IPS DF 6.9 (cell line): ENCODE measurements at regions not wholly inside any gene's neighbourhood (a gene's known extent, or its start where the extent isn't known, plus 50 kb on each side); places are given as distances from the start of the nearest gene placed in this dataset.
"Not testable (repeated sequence)": the region's sequence is repeated elsewhere in the genome, so short reads cannot be mapped to it uniquely, and the experiment has no call there.

Source experiments
- DNase-seq: peaks from one replicate; pipeline ENCODE4 v3.0.0-alpha.2; 2013; ENCODE audit warnings: low read depth, low spot score
- H3K27ac ChIP-seq: one replicate; pipeline ENCODE4 v1.5.1; 2013; ENCODE audit warnings: low read length, control low read depth
- H3K27me3 ChIP-seq: 2 replicates; pipeline ENCODE4 v1.6.1; 2013; ENCODE audit warnings: mild to moderate bottlenecking, low read length; ENCODE audit not compliant: control insufficient read depth, insufficient read depth
- H3K36me3 ChIP-seq: 2 replicates; pipeline ENCODE4 v1.6.1; 2013; ENCODE audit warnings: low read length; ENCODE audit not compliant: control insufficient read depth, insufficient read depth
- H3K4me1 ChIP-seq: 2 replicates; pipeline ENCODE4 v1.6.1; 2013; ENCODE audit warnings: low read length; ENCODE audit not compliant: control insufficient read depth, insufficient read depth
- H3K4me3 ChIP-seq: 2 replicates; pipeline ENCODE4 v1.5.1; 2013; ENCODE audit warnings: mild to moderate bottlenecking, low read length
- H3K9me3 ChIP-seq: 2 replicates; pipeline ENCODE4 v1.6.1; 2013; ENCODE audit warnings: low read length, inconsistent platforms; ENCODE audit not compliant: control insufficient read depth, insufficient read depth
- WGBS: extraction: QIAGEN DNeasy Blood & Tissue Kit; methylation state at CpG from one replicate; pipeline ENCODE4 v1.1.7; 2013; ENCODE audit warnings: mixed read lengths, missing lambda C conversion rate; ENCODE audit not compliant: insufficient read length, insufficient coverage; 5-methylcytosine and 5-hydroxymethylcytosine counted together

DNA sequence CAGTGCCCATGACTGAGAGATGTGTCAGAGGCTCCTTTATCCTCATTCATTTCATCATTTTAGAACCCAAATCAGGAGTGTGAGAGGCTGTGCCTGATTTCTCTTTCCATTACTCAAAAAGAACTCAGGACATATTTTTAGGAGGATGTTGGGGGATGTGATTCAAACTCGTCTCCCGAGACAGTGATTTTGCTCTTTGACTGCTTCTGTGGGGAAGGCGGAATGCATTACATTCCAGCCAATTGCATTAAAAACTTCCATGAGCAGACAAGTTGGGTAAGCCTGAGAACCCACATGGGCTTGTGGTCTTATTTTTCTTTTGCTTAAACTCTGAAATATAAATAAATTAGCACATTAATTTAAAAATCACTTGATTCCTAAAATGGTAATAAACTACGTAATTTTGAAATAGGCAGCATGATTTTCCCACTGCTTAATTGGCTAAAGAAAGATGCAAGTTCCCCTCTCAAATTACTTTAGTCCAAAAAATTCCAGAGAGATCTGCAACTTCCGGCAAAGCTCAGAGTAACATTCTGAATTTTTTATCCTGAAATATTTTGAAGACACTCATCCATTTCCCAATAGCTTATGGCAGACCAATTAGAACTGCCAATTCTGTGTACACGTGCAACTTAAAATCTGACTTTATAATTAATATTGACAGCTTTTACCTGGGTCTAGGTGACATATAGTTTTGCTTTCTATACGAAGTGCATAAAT is 185.6 kb downstream of the C7orf25 start:
- Histone ChIP-seq H3K27ac (no peak overlapping the region), H3K4me1 (no peaks in the 10 kb centered on the region), H3K9me3 (no peaks in the 10 kb centered on the region), H3K4me3 (no peak overlapping the region), H3K36me3 (no peaks in the 10 kb centered on the region), H3K27me3 (no peaks in the 10 kb centered on the region)
- no CpG with 5 or more reads among the region's 7 CpGs for WGBS
- no peak for DNase-seq

DNA sequence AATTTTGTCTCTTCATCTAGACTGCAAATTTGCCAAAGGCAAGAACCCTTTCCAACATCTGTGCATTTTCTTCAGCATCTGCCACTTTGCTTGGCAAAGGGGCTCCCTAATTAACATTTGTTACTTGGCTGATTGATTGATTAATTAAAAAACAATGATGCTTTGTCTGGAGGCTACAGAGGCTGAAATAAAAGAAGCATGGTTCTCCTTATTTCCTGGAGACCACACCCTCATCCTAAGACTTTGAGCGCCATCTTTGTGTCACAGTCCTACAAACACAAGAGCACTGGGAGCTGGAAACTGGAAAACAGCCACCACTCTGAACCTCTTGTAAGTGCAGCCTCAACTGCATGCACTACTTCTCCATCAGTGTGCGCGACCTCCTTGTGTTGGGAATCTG is 189.2 kb downstream of the C7orf25 start:
- DNase-seq, result no peak
- no peak overlapping the region for H3K4me3 ChIP-seq
- no peaks in the 10 kb centered on the region for H3K36me3 ChIP-seq
- no CpG with 5 or more reads among the region's 3 CpGs for WGBS
- H3K27me3 ChIP-seq, result no peaks in the 10 kb centered on the region
- H3K27ac ChIP-seq, result no peak overlapping the region
- no peaks in the 10 kb centered on the region for H3K9me3 ChIP-seq
- no peaks in the 10 kb centered on the region for H3K4me1 ChIP-seq

DNA sequence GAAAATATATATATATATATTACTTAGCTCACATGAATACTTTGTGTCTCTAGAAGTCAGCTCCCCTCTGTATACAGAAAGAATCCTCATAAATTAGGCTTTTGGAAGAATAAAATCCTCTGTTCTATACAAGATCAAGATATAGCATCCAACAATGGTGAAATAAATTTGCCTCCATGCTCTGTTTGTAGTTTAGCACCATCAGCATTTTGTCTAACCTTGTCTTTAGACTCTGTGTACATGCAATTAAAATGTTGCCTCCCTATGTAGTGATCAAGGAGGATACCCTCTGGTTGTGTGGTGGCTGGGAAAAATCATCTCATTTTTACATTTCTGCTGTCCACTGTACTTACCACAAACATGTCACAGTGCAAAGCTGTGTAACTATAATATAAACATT is 189.7 kb downstream of the C7orf25 start:
- Histone ChIP-seq H3K36me3 (no peaks in the 10 kb centered on the region), H3K4me1 (no peaks in the 10 kb centered on the region), H3K27ac (no peak overlapping the region), H3K4me3 (no peak overlapping the region), H3K27me3 (no peaks in the 10 kb centered on the region), H3K9me3 (no peaks in the 10 kb centered on the region)
- DNase-seq, result no peak

DNA sequence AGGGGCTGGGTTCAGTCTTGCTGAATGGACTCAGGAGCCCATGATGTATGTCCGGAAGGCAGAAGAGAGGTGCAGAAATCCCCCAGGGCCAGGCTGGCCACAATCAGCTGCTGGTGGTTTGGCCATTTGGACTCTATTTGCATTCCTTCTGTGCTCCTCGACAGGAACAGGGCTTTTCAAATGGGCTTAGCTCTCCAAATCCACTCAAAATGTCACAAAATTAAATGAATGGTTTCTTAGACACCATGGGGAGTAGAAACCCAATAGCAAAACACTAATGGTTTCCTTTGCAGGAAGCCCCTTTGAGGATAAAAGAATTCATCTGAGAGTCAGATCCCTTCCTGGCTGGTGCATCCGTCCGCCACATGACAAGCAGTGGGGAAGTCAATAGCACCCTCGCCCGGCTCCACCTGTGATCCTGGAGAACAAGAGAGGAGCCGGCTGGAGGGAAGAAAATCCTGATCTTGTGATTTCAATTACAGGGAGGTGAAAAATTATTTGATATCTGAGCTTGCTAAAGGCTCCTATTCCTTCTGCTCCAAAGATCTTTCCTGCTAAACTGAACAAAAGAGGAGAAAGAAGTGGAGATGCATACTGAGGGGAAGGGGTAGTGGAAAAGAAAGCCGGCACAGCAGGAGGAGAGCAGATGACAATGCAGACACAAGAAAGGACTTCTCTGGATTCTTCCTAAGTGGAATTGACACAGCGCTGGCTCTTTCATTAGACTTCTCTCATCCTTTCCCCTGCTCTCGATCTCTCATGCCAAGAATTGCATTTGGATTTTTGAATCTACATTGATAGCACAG is 190.7 kb downstream of the C7orf25 start:
- no peaks in the 10 kb centered on the region for H3K4me1 ChIP-seq
- H3K36me3 ChIP-seq, result no peaks in the 10 kb centered on the region
- H3K27ac ChIP-seq, result no peak overlapping the region
- H3K9me3 ChIP-seq, result no peaks in the 10 kb centered on the region
- WGBS, result no CpG with 5 or more reads among the region's 10 CpGs
- H3K27me3 ChIP-seq, result no peaks in the 10 kb centered on the region
- H3K4me3 ChIP-seq, result no peak overlapping the region
- DNase-seq, result no peak

DNA sequence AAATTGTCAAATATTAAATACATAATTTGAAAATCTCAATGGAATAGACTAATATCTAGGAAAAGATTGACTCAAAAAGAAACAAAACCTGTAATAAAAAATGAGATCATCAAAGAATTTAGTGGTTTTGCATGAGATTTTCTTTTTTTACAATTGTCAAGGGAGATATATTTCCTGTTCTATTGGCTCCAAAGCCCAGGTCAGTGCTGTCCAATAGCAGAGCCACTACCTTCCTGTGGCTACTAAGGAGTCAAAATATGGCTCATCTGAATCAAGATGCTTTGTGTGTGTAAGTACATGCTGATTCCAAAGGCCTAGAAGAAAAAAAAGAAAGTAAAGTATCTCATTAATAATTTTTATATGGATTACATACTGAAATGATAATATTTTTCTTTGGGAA is 191.9 kb downstream of the C7orf25 start:
- no peaks in the 10 kb centered on the region for H3K27me3 ChIP-seq
- H3K27ac ChIP-seq, result no peak overlapping the region
- no peaks in the 10 kb centered on the region for H3K9me3 ChIP-seq
- no peak for DNase-seq
- no peaks in the 10 kb centered on the region for H3K36me3 ChIP-seq
- no peak overlapping the region for H3K4me3 ChIP-seq
- H3K4me1 ChIP-seq, result no peaks in the 10 kb centered on the region

DNA sequence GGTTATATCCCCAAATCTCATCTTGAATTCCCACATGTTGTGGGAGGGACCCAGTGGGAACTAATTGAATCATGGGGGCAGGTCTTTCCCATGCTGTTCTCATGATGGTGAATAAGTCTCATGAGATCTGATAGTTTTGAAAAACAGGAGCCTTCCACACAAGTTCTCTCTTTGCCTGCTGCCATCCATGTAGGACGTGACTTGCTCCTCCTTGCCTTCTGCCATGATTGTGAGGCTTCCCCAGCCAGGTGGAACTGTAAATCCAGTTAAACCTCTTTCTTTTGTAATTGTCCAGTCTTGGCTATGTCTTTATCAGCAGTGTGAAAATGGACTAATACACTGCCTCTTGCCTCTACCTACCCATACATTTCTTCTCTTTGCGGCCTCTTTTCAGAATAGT is 193.4 kb downstream of the C7orf25 start:
- H3K27ac ChIP-seq, result not testable (repeated sequence)

DNA sequence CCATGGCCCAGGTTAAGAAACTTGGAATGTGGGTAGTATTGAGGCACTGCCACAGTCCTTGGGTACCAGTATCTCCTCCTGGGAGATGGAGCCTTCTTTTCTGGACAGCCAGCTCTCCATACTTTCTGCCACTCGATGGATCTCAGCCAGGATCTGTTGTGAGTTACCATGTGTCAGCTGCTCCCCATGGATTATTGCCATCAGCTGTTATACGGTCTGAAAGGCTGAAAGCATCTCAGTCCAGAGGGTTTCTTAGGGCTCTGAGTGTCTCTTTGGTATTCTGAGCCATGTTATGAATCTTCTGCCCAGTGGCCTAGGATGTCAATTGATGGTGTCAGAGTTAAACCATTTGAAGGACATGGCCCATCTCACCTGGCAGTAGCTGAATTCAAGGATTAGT is 197.5 kb downstream of the C7orf25 start:
- H3K9me3 ChIP-seq, result no peaks in the 10 kb centered on the region
- H3K4me1 ChIP-seq, result no peaks in the 10 kb centered on the region
- no peak overlapping the region for H3K27ac ChIP-seq
- no CpG with 5 or more reads among the region's 2 CpGs for WGBS
- no peak for DNase-seq
- no peak overlapping the region for H3K4me3 ChIP-seq
- H3K27me3 ChIP-seq, result no peaks in the 10 kb centered on the region
- no peaks in the 10 kb centered on the region for H3K36me3 ChIP-seq

More for the DNA sequence above, 193.4 kb downstream of the C7orf25 start:
- not testable (repeated sequence) for H3K36me3 ChIP-seq, H3K27me3 ChIP-seq, H3K9me3 ChIP-seq, H3K4me3 ChIP-seq, DNase-seq, H3K4me1 ChIP-seq
- no CpG with 5 or more reads among the region's 2 CpGs for WGBS

- Histone ChIP-seq H3K9me3 (no peaks in the 10 kb centered on the region), H3K27me3 (no peaks in the 10 kb centered on the region), H3K36me3 (no peaks in the 10 kb centered on the region), H3K27ac (no peak overlapping the region), H3K4me3 (no peak overlapping the region), H3K4me1 (no peaks in the 10 kb centered on the region; the same call in 1 of the 2 replicates)
- no CpG with 5 or more reads among the region's 3 CpGs for WGBS
- no peak for DNase-seq
These were observed 202.6 kb downstream of the C7orf25 start for GRCh38 chr7:42709284-42709683.

DNA sequence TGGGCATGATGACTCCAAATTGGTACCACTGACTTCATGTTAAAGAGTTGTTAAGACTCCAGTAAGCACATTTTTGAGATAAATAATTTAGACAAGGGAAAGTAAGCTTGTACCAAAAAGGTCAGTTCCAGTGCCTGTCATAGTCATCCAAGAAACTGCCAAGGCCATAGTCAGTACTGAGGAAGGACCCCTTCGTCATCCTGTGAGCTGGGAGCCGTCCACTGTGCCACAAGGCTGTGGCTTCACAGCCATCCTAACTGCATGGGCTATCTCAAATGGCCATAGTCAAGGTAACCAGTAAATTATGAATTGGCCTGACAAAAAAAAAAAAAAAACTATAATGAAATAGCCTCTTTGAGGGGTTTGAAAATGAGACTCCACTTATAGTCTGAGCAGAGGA is 207.2 kb downstream of the C7orf25 start:
- H3K27ac ChIP-seq, result no peak overlapping the region
- H3K4me3 ChIP-seq, result no peak overlapping the region
- no peaks in the 10 kb centered on the region for H3K27me3 ChIP-seq
- no peaks in the 10 kb centered on the region for H3K36me3 ChIP-seq
- H3K9me3 ChIP-seq, result no peaks in the 10 kb centered on the region
- no peaks in the 10 kb centered on the region; the same call in 1 of the 2 replicates for H3K4me1 ChIP-seq
- no peak for DNase-seq
- WGBS, result no CpG with 5 or more reads among the region's 2 CpGs

DNA sequence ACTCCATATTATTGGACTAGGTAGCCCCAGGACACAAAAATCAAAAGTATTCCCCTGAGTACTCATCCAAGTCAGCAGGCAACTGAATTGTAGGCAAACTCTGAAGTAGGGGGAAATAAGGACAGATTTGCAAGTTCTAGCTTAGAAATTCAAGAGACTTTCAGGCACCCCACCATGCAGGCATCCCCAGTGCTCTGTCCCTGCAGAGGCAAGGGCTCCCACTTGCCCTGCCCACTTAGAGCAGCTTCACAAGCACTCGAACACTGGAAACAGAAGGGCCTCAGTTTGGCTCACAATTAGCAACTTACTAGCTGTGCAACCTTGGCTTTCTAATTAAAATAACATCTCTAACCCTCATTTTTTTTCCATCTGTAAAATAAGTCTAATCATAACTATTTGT is 209.2 kb downstream of the C7orf25 start:
- Histone ChIP-seq H3K27me3 (no peaks in the 10 kb centered on the region), H3K9me3 (no peaks in the 10 kb centered on the region), H3K4me3 (no peak overlapping the region), H3K36me3 (no peaks in the 10 kb centered on the region), H3K4me1 (no peaks in the 10 kb centered on the region), H3K27ac (no peak overlapping the region)
- WGBS, result no CpG with 5 or more reads among the region's 1 CpG
- no peak for DNase-seq
